ENCODE measurements at regions not wholly inside any gene's neighbourhood (a gene's known extent, or its start where the extent isn't known, plus 50 kb on each side); places are given as distances from the start of the nearest gene placed in this dataset.

DNA sequence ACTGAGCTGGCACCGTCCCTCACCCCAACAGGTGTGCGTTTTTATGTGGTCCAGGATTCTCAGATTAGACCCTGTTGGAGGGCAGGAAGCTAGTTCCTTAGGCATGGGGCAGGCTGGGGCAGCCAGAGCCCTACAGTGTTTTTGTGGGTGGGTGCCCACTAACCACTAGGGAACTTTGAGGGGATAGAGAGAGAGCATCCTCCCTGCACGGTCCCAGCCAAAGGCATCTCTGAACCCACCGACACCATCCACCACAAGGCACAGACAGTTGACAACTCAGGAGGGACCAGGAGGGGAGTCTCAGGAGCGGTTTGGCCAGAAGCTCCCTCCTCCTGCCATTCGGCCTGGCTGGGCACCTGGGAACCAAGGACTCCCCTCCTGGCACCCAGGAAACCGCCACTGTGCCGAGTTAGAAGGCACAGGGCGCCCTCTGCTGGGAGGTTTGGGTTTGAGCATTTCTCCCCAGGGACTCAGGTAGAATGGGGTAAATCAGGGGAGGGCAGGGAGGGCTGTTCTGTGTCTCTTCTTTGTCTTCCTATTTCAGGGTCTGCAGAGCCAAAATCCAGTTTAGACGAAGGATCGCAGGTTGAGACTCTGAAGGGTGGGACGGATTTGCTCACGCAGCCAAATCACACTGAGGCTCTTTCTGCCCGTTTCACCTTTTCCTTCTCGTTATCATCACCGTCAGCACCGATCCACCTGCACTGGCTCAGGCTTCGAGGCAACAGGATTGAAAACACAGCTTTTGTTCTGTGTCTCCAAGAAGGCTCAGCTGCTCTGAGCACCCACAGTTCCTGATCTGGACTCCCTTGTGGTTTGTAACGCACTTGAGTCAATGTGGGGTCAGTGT is 84.8 kb upstream of the COL13A1 start:
- DNase-seq: peak; percentile 25

DNA sequence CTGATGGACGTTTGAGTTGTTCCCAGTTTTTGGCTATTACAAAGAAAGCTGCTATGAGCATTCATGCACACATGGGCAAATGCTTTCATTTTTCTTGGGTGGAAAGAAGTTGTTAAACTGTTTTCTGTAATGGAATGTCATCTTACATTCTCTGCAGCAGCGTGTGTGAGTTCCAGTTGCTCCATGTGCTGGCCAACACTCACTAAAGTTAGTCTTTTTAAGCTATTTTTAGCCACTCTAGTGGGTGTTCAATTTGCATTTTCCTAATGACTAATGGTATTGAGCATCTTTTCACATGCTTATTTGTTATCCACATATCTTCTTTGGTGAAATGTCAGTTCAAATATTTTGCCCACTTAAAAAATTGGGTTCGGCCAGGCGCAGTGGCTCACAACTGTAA is 82.8 kb upstream of the COL13A1 start:
- no peak for DNase-seq

DNA sequence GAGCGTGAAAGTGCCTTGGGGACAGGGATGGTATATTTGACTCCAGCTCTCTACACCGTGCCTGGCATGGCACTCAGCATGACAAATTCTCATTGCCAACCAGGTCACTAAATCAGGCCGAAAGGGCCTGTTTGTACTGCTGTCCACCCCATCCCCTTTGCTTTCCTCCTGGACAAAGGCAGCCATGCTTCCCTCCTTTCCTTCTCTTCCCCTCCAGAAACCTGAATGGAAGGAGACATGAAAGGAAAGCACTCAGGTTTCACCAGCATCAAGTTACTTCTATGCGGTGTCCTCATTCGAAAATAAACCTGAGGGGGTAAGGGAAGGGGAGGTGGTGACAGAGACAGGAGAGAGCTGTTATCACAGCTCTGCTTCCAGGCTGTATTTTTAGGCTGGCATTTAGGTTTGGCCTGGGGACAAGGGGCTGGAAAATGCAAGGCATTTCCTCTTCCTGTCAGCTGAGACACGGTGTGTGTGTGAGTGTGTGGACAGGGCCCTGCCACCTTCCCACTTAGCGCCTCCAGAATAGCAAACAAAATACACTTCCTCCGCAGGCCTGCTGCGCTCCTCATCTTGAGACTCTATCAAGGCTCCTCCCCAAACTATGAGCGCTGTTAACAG is 79.9 kb upstream of the COL13A1 start:
- no peak for DNase-seq

DNA sequence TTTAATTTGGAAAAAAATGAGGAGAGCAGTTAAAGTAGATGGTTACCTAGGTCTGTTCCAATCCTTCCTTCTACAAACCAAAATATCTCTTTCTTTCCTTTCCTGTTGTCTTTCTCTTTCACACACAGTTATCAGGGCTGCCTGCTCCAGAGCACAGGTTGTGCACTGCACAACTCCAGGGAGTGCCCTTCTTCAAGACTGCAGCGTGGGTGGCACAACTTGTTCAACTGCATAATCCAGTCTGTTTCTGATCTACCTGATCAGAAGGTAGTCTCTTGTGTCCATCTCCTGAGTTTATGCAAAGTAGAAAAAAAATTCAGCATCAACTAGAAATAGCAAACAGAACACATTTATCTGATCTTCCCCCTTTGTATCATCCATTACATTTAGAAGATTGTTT is 78.1 kb upstream of the COL13A1 start:
- DNase-seq: no peak

DNA sequence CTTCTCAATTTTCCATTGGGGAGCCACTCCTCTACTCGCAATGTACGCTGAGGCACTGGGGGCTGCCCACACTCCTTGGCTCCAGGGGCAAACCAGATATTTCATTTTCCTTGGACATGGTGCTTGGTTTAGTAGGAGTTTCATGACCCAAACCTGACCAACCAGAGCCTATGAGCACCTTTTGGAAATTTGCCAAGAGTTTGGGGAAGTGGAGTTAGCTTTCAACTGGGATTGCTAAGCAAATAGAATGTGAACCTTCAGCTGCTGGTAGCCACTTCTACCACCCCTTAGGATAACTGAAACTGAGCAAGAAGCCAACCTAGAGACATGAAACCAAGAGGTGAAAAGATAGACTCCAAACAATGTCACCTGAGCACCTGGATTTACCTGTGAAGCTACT is 74.9 kb upstream of the COL13A1 start:
- DNase-seq: no peak

DNA sequence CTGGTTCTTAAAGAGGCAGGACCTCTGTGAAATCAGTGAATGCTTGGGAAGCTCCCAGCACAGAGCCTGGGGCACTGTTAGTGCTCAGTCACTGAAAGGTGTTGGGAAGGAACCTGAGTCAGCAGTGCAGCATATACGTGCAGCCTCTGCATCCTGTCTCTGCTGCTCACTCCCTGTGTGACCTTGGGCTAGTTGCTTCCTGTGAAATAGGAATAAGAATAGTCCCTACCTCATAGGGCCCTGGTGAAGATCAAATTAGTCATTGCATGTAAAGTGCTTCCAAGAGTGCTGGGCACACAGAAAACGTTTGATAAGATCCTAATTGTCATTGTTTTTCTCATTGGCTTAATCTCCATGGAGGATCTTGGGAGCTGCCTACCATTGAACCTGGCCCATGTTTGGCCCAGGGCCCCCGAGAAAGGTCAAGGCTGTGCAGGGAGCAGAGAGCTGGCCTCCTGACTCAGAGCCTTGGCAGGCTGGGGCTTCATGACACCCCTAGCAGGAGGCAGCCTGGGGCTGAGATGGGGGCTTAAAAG is 73.3 kb upstream of the COL13A1 start:
- no peak for DNase-seq

DNA sequence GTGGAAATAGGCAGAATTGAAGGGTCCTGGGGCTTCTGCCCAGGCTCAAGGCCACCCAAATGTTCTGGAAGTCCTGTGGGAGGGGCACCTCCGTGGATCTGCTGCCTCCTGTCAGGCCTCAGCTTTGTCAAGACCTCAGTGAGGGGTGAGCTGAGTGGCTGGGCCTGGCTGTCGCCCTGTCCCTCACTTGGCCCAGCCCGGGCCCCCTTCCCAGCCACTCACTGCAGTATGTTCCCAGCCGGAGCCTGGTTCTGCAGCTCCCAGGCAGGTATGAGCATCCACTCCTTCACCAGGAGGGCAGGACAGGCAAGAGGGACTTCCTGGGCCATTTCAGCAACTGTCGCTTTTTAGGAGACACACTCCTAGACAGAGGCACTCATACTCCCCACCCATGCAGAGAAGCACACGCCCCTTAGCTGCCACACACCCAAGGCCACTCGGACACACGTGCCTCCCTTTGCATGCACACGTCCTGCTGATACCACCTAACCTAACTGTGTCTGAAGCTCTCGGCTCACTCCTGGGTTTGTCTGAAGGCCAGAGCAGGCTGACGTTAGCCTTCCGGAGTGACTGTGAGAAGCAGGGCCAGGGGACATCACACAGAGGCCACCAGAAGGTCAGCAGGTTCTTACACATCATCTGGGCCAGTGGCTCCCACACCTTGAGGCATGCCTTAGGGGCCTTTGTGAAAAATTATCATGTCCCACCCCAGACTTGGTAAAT is 72.2 kb upstream of the COL13A1 start:
- DNase-seq: no peak

DNA sequence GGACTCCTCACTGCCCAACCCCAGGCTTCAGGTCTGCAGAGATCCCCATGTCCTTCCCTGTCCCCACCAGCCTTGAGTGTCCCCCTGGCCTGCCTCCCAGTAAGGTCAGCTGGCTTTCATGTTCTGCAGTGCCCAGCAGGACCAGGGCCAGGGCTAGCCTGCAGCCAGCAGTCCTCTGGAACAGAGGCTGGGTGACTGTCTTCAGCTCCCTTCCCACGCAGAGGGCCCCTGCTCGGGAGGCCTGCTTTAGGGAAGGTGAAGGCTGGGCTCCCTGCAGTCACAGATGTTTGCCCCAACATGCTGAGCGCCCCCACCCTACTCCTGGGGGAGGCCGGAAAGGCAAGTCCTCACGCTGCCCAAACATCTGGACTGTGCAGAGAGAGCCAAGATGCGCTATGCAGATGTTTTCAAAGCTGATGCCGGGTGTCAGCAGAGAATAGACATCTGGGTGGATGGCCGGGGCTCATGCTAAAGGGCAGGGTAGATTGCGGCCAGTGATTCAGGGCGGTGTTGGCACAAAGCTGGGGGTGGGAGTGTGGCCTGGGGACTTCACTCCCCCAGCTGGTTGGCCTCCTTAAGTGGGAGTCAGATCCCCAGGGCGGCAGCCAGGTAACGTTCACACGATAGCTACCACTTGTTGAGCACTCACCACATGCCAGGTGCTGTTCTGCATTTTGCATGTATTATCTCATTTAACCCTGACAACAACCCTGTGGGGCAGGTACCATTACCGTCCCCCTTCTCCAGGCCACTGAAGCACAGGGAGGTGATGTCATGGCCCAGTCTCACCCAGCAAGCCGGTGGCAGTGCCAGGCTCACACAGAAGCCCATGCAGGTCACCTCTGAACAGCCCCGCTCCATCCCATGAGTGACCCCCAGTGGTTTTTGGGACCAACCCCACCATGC is 71.2 kb upstream of the COL13A1 start:
- DNase-seq: no peak

DNA sequence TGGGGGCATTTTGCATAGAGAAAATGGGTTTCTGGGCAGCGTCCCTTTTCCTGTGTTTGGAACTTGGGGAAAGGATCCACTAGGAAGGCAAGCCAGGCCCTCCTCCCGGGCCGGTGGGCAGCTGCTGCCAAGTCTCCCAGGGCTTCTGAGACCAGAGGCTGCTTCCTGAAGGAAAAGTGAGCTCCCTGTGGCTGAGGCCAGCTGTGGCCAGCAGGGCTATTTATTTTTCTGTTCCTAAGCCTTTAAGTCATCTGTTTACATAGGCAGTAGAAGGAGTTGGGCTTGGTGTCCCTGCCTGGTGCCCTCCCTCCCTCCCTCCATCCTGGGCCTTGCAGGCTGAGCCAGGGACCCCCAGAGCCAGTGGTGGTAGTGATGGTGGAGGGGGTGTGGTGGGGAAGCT is 70.5 kb upstream of the COL13A1 start:
- no peak for DNase-seq

DNA sequence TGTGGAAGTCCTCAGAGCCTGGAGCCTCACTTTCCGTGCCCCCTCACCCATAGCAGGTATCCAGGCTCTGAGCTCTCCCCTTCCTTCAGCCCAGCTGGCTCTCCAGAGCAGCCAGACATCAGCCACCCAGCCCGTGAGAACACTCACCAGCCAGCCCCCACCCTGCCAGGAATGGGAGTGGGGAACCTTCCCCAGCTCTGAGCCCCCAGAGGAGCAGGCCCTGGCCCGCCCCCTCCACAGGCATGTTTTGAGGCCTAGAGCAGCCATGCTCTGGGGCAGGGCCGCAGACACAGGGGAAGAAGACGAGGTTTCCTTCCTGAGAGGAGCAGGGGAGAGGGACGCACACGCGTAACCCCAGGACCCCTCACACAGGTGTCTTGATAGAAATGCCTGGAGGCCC is 70.0 kb upstream of the COL13A1 start:
- no peak for DNase-seq

DNA sequence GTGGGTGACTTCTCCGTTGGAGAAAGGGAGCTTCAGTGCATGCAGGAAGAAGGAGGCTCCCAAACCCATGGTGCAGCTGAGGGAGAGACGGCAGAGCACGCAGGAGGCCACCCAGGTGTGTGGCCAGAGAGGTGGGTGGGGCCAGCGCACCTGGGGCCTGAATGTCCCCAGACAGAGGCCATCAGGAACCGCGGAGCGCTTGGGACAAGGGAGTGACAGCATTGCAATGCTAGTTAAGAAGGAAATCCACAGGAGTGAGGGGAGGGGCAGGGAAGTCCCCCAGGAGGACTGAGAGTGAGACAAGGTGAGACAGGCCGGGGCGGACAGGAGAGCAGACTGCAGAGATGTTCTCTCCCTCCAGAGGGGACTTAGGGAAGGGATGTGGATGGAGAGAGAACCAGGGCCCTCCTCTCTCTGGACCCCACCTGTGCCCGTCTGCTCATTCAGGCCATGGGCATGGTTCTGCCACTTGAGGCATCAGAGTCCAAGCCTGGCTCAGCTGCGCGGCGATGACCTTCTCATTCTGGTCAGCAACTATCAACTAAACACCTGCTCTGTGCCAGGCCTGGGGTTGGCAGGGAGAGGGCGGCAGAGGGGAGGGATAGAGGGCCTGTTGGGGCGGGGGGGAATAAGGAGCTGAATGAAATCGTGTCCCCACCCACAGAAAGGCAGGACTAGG is 69.4 kb upstream of the COL13A1 start:
- DNase-seq: no peak

DNA sequence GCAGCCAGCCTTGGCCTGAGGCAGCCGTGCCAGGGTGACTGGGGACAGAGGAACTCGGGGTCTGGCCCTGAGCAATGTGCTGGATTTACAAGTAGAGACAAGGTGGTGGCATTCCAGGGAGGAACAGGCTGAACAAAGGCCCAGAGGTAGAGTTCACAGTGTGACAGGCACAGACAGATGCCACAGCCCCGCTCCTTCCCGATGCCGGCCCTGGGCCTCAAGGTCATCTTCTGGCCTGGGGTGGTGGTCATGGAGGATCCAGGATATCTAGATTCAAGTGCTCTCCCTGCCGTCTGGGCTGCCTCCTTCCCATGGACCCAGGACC is 68.9 kb upstream of the COL13A1 start:
- no peak for DNase-seq

DNA sequence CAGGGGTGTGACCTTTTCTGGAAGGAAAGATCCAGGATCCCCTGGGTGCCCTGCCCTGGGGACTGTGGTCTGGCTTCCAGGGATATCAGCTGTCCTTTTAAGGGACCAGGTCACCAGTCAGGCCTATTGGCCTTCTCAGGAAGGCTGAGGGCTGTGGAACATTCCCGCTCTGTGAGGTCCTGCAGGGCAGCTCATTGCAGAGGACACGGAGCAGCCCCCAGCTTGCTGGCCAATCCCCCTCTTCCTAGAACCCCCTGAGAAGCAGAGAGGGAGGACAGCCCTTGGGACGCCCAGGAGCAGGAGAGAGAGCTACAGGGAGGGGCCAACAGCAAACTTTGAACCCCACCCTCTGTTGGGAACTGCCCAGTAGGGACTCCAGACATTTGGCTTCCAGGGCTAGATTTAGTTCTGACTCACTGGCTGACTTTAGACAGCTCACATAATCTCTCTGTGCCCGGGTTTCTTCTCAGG is 67.9 kb upstream of the COL13A1 start:
- no peak for DNase-seq

DNA sequence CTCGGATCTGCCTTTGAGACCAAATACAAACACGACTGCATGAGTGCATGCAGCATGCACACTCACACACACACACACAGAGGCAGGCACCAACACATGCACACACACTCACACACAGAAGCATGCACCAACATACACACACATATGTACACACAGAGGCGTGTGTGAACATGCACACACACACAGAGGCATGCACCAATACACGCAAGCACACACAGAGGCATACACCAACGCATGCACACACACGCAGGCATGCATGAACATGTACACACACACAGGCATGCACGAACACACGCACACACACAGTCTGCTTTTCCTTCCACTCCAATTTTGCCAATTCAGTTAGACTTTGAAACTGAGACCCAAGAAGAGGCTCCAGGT is 67.3 kb upstream of the COL13A1 start:
- no peak for DNase-seq

DNA sequence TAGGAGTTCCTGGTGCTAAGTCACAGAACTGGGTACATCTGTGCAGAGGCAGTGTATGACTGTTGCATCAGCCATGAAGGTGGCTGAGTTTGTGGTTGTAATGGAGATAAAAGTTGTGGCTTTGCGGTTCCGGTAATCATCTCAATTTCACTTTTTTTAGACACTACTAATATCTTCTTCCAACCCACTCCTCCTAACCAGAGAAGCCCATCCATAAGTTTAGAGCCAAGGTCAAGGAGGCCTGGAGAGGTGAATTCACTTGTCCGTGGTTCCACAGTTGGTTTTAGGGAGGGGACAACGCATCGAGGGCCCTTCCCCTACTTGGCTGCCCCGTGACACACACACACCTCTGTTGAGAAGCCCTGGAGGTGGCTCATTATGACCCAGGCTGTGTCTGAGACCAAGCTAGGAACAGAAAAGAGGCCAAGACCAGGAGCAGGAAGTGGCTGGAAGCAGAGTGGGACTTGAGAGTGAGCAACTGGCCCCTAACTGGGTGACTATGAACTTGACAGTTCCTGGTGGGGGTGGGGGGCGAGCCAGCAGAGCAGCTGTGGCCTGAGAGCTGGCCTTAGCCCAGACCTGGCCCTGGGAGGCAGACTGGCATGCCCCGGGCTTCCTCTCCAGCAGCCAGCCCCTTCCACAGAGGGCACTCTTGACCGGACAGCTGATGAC is 66.8 kb upstream of the COL13A1 start:
- no peak for DNase-seq

DNA sequence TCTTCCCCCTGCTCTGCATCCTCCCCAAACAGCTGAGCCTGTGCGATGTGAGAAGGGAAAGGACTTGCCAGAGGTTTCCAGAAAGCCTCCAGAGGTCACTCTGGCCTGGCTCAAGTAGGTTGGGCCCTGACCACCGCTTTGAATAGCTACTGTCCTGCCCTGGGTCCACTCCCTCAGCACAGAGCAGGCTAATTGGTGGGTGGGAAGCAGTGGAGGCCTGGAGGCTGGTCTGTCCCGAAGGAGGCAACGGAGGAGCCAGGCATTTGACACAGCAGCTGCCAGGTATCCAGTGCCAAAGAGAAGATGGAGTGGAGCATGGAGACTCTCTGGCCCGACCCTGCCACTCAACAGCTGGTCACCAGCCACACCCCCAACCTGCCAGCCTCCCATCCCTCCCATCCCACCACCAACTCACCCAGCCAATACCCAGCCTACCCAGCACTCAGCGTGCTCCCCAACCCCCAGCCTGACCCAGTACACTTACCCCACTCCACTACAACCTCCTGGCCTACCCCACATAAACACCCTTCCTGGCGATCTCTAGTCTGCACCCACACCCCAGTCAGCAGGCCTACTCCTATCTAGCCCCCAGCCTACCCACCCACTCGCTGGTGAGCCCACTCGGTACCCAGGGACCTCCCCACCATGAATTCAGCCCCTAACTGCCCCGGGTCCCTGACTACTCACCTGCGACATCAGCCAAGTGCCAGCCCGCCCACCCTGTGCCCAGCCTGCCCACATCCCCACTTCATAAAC is 64.6 kb upstream of the COL13A1 start:
- no peak for DNase-seq

DNA sequence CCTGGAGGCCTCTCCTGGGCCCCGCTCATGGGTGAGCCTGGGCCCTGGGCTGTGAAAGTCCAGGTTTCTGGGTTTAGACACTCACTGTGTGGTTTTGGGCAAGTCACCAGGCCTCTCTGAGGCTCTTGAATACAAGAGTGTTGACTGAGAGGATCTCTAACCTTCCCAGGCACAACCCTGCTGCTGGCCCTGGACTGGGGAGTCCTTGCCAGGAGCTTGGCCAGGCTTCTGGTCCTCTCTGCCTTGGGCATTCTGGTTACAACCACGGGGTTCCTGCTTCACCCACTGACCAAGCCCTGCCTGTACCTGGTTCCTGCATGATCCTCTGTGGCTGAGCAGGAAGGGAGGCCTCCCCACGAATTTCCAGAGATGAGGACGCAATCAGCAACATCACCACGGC is 63.6 kb upstream of the COL13A1 start:
- DNase-seq: no peak

DNA sequence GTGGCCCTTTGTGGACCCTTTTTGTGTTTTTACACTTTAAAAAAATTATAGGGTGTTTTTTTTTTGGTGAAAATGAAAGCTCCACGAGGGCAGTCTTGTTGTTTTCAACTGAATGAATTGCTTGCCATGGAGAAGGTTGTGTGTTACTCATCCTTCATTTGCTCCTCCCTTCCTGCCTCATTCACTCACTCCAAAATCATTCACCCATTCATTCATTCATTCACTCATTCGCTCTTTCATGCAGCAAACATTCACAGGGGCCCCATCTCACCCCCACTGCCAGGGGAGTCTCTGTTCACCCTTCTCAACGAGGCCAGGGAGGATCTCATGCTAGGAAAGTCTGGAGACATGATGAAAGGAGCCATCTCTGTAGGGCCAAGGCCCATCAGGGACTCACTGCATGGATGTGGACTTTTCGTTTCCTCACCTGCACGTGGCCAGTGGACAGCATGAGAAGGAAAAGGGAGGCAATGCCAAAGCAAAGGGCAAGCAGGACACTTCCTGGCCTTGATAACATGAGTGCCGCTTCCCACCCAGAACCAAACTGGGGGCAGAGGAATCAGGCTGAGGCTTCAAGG is 62.8 kb upstream of the COL13A1 start:
- DNase-seq: no peak

DNA sequence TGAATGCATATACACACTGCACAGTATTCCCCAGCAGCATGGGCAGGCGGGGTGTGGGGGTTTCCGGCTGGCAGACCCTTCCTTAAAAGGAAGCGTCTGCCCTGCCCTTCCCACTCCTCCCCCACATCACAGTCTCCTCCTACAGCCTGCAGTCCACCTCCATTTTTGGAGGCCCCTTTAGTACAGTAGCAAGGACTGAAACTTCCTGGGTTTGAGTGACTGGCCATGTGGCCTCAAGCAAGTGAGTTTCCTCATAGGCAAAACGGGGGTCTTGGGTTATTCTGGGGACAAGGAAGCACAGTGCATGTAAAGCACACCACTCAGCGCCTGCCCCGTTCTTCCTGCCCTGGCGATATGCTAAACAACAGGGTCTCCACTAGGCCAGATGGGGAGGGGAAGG is 62.1 kb upstream of the COL13A1 start:
- DNase-seq: no peak

DNA sequence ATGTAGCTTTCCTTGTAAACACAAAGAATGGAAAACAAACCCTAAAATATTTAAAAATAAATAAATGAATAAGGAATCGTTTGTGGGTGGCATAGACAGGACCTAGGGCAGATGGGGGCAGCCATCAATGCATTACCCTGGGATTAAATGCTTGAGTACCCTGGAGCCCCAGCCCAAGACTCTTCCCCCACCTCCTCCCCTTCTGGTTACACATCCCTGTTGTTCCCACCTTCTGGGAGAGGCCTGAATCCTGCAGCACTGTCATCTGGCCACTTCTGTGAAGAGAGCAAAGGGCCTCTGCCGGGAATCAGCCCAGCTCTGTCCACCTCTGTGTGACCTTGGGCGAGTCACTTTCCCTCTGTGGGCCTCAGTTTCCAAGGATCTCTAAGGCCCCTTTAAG is 61.6 kb upstream of the COL13A1 start:
- DNase-seq: no peak
